GM21515 (cell line): ENCODE measurements at regions not wholly inside any gene's neighbourhood (a gene's known extent, or its start where the extent isn't known, plus 50 kb on each side); places are given as distances from the start of the nearest gene placed in this dataset.

Source experiments
- ATAC-seq: cut with Tn5 transposase; IDR thresholded peaks from one replicate; pipeline ENCODE4 v1.9.1; 2021; ENCODE audit not compliant: unreplicated experiment

DNA sequence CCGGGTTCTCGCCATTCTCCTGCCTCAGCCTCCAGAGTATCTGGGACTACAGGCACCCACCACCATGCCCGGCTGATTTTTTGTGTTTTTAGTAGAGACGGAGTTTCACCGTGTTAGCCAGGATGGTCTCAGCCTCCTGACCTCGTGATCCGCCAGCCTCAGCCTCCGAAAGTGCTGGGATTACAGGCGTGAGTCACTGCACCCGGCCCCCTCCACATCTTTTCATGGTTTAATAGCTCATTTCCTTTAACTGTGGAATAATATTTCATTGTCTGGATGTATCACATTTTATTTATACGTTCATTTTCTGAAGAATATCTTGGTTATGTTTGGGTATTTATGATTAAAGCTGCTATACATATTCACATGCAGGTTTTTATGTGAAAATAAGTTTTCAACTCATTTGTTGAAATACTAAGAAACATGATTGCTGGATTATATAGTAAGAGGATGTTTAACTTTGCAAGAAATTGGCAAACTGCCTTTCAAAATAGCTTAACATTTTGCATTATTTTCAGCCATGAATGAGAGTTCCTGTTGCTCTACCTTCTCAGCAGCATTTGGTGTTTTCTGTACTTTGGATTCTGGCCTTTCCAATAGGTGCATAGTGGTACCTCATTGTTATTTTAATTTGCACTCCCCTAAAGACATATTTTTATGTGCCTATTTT, 591.9 kb downstream of the TECRL start:
- ATAC-seq: no peak

DNA sequence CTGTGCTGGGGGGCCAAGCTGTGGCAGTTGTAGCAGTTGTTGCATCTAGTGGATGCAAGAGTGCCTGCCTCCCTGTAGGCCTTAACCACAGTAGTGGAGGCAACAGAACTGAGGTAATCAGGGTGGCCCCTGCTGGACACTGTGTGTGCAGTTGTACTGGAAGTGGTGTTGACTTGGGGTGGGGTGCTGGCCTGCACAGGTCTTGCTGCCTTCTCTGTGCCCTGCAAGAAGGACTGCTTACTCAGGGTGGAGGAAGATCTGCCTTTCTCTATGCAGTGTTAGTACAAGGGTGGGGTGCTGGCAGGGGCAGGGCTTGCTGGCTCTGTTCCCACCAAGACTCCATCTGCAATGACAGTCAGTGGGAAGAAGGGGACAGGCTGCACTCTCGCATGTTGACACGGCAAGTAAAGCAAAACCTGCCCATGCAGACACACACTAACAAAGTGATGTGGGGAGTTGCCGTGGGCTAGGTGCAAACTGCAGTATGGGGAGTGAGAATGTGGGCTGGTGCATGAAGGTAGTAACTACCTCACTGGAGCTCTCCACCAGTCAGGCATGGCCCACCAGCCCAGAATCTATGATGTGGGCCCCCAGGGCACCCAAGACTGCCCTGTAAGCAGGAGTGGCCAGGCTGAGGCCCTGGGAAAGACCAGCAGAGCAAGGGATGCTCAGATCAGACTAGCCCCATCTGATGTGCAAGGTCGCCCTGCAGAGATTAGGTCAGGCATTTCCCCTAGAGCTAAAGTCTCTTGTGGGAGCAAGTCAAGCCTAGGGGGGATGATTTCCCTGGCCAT, 594.9 kb downstream of the TECRL start:
- no peak for ATAC-seq

DNA sequence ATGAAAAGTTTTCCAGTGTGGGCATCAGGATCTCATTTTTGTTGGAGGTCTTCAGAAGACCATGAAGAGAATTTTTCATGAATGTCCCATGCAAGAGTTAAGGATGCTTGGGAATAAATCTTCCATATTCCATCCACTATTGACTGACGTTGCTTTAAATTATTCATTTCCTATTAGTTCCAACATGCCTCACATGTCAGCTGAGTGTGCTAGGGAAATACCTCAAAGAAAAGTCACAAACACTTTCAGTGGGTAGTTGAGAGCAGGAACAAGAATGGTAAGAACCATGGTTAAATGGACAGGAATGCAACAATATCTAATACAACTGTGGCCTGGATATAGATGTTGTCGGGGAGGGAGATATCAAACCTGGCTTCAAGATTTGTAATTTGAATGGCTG, 610.1 kb downstream of the TECRL start:
- ATAC-seq: no peak

DNA sequence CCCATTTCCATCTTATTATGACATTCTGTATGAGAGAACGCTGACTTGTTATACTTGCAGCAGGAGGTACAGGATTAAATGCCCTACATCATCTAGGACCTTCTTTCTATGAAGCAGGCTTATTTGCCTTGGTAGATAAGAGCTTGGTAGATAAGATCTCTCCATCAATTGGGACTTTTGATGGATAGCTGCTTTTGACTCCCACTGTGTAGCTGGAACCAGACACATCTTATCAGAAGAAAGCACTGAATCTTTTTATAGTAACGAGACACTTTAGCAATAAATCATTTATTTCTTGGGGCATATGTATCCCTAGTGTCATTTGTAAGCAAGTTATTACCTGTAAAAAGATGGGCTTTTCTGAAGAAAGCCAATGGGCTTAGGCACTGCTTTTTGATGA, 613.9 kb downstream of the TECRL start:
- ATAC-seq: no peak

DNA sequence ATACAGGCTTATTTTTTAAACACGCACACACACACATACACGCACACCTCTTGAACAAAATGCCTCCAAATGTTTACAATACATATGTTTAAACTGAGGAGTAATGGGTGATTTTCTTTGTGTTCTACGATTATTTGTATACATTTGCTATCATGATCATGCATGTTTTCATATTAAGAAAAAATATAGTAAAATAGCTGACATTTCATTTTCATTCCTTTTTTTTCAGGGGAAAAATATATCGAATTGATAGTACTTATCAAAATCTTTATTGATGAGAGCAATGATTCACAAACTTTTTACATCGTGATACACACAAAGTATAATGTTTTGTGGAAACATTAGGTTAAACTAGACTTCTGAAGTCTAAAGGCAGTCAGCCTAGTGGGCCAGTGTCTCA, 618.9 kb downstream of the TECRL start:
- ATAC-seq: no peak

DNA sequence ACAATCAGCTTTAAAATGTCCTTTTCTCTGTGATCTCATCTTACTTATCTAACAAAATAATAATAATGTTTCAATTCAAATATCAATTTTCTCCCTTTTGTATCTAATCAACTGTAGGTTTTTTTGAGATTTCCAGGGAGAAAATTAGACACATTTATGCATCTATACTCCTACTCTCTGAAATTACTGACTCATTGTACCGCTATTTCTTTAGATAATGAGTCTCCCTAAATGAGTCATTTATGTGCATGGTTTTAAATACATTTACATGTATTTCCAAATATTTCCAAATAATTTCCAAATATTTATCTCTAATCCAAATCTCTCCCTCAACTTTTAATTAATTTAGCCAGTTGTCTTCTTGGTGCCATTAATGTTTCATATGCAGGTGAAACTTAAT, 621.0 kb downstream of the TECRL start:
- no peak for ATAC-seq

DNA sequence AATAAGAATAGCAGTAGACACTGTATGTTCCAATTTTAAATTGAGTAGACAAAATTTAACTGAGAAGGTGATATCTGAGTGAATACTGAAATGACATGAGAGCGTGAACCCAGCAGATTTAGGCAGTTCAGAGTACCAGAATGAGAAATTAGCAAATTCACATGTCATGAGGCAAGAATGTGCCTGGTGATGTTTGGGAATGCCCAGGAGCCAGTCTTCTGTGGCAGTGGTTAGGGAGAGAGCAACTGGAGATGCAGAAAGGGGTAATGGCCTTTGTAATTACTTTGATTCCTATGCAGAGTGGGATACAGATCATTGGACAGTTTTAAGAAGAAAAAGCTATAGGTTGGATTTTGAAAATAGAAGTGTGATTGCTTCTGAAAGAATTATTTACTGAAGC, 621.9 kb downstream of the TECRL start:
- ATAC-seq: no peak

DNA sequence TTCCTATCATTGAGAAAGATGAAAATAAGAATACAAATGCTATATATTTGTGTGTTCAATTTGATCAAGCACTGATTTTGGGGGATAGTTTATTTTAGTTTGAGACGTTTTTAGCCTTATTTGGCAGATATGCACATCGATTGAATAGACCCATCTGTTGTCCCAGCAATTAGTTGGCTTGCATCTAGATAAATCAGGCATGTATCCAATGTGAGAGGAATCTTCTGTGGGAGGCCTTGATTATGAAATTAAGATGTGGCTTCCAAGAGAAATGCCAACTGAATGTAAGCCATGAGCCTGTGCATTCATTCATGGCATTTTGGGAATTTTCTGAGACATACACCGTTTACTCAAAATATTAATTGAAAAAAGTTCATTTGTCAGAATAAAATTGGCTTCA, 623.1 kb downstream of the TECRL start:
- no peak for ATAC-seq

DNA sequence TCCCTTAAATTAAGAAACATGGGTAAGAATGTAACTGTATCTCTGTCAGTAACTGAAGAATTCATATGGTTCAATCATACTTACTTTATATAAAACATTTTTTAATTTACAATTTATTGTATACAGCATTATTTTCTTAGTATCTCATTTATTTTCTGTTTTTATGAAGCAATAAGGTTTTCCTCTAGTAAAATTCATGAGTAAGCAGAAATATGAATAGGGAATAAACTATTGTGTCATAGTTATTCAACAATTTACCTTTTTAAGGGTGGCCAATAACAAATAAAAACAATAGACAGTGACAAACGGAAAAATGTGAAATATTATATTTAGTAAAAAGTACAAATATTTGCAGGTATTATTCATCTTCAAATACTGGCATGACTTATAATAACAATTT, 624.4 kb downstream of the TECRL start:
- no peak for ATAC-seq

DNA sequence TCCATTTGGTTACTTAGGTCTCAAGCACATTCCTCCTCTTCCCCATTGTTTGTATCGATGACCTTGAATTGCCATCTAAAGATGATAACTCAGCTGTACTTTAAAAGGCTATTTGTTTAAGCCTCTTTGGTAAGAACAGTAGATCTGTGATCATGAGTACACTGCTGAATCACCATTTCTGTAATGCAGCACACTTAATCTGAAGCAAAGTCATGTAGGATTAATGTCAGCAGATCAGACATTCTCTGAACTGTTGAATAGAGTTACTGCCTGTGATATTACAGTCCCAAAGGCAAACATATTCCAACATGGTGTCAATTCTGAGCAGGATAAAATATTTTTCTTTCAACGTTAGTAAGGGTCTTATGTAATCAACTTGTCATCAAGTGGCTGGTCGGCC, 631.6 kb downstream of the TECRL start:
- no peak for ATAC-seq

DNA sequence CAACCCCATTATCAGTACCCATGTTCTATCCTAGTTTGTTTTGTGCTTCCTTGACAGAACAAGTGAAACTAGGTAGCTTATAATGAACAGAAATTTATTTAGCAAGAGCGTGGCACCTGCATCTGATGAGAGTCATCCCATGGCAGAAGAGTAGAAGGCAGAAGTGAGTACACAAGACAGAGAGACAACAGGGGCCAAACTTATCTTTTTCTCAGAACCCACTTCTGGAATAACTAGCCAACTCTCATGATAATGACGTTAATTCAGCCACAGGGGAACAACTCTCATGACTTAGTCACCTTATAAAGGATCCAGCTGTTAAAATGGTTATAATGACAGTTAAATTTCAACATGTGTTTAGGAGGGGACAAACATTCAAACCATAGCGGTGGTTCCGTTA, 644.9 kb downstream of the TECRL start:
- ATAC-seq: no peak

DNA sequence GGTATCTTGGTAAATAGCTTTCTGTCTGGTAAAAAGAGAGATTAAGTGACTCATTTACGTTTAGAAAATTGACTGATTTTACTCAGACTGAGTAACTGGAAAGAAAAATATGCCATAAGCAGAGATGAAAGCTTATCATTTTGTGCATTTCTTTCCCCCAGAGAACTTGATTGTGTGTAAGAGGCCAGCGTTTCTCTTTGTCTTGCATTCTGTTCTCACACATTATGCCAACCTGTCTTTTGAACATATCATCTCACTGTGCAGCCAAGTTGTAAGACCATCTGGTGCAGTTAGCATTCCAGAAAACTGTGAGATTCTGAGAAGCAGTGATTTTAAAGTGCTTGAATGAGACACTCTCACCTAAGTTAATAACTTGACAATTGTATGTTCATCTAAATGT, 651.3 kb downstream of the TECRL start:
- no peak for ATAC-seq

DNA sequence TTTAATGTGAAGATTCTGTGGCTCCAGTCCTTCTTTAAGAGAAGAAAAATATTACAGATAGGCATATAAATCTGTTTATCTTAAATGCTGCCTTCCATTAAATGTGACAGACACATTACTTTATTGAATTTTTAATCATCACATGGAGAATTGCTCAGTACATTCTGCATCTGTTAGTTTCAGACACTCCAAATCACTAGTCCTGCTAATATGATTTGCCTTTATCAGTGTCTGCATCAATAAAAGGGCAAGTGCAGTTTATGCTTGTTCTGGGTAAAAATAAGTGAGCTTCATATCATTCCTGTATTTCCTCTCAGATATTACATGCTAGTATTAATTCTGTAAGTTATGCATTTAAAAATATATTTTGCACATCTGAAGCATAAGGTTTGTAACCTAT, 666.4 kb downstream of the TECRL start:
- no peak for ATAC-seq

DNA sequence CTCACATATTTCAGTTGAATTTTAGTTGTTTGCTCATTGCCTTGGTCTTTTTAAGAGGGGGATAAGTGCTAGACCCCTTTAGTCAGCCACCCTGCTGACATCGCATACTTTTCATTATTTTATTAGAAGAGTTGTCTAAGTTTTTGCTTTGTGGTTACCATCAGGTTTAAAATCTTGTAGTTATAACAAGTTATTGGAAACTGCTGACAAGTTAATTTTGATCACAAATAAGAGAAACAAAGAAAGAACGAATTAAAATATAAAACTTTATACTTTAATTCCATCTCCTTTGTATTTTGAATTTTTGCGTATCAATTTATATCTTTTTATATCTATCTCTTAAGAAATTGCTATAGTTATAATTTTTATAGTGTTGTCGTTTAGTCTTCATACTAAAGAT, 679.7 kb downstream of the TECRL start:
- no peak for ATAC-seq

DNA sequence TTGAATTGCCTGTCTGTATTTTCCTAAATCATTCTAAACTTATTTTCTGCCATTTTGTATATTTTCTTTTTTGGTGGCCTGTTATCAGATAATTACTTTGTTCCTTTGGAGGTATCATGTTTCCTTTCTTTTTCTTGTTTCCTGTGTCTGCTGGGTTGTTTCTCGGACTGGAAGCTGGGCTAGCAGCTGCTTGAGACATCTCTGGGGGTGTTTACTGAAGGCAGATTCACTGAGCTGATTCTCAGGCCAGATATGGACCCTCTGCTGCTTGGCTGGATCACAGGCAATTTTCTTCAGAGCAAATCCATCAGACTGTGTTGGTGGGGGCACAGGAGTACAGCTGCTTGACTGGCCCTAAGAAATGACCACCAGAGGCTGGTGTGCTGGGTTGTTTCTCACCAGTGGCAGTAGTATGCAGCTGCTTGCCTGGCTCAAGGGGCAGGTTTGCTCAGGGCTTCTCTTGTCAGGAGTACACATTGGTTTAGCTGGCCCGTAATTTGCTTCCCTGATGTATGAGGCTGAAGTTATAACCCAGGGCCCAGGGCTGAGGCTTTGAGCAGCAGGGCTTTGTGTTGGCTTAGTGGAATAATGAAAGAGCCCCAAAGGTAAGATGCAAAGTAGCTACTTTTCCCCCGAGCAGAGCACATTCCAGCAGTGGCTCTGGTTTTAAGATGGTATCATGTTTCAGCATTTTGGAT, 680.6 kb downstream of the TECRL start:
- ATAC-seq: no peak

DNA sequence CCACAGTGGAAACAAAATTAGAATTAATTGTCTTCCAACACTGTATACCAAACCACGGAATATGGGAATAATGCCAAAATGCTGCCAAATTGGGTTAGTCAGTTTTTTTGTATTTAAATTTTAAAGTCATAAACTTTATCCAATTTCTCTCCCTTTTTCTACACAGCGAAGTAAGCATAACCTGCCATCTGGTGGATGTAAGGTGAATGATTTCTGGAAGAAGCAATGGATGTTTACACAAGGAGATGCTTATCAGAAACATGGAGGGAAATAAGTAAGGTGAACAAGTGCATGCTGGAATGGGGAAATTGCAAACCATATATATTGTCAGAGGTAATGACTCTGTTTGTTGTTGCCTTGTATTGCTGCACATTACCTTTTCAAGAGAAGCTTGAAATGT, 691.9 kb downstream of the TECRL start:
- ATAC-seq: no peak

DNA sequence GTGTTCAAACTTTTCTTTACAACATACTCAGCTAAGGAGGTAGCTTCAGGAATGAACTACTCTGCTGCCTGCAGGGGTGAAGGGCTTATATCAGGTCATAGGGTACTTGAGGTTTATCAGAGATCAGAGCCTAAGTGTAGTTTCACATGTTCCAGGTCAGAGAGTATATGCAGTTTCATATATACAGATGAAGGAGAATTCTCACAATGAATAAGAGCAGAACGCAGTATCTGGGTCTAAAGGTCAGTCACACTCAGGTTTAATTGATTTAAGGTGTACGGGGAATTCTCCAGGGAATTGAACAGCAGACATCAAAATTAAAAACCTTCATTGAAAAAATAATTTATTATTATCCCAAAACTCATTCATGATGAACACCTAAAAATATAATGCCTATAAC, 700.6 kb downstream of the TECRL start:
- ATAC-seq: no peak

DNA sequence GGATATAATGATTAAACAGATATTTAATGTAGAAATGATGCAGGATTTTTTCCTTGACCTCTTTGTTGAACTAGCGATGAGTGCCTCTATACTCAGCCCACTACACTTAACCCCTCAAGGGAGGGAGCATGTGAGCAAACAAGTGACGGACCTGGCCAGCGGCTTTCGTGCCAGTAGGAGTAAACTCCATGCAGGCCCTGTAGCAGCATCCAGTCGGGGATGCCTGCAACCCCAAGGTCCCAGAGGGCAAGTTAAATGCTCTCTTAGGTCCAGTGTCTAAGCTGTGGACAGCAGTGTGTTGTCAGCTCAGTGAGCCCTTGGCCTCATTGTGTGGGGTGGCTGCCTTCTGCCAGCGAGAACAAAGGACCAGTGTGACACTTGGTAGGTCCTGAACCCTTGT, 708.7 kb downstream of the TECRL start:
- ATAC-seq: no peak

DNA sequence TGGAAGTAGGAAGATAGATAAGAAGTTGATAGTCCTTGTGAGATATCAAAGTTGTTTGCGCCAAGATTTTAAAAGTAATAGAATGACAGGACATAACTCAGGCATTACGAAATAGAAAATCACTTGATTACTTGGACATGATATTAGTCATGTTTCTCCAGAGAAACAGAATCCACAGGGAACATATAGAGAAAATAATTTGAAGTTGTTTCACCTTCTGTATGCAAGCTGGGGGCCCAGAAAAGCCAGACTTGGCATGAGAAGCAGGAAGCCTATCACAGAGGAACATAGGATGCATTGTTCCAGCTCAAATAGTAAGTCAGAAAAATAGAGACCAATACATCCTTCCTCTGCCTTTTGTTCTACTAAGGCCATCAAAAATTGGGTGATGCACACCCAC, 715.9 kb downstream of the TECRL start:
- no peak for ATAC-seq

DNA sequence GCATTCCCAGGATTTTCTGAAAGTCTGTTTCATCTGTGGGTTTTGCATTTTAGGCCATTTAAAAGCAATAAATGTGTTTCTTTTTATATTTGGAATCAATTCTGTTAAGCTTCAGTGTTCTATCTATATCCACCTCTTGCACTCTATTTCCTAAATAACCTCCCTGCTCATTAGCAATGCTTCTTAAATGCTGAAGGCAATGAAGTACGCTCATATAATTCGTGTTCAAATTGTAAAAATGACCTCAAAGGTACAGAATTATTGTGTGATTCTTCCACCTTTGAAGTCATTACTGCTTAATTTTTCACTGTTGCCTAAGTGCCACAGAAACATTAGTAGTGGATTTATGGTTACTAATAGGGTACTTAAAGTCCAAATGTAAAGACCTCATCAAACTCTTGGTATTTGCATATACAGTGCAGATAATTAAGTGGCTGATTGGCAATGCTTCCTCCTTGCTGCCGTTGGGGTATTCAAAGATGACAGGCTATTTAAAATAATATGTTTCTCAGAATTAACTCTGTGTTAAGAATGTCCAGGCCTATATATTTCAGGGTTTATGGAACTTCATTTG, 730.8 kb downstream of the TECRL start:
- ATAC-seq: no peak

DNA sequence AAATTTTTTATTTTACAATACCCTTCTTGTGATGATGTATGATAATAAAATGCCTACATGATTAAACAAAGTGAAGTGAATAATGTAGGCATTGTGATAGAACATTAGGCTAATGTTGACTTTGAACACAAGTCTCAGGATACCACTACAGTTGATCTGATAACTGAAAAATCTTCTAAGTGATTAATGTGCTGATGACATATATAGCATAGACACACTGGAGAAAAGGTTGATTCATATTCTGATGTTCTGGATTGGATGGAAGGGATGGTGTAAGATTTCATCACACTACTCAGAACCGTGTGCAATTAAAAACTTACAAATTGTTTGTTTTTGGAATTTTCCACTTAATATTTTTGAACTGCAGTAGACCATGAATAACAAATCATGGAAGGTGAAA, 738.5 kb downstream of the TECRL start:
- no peak for ATAC-seq

DNA sequence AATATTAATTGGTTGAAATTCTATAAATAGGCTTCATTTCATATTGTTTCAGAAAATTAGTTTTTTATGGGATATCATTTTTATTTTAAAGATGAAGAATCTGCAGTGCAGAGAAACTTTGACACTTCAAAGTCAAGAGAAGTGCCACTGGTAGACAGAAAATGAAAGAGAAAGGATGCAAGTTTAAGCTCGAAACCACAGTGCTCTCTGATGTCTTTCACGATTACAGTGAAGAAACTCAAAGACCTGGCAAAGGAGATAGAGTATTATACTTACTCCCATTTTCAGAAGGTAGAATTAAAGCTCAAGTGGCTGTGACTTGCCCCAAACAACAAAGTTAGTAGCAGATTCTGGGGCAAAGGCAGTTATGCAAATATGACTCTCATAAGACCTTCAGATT, 745.4 kb downstream of the TECRL start:
- ATAC-seq: no peak
